ENCODE measurements at regions not wholly inside any gene's neighbourhood (a gene's known extent, or its start where the extent isn't known, plus 50 kb on each side); places are given as distances from the start of the nearest gene placed in this dataset.

GRCh38 chr7:46942574-46942973, 639.3 kb downstream of the TNS3 start:
- TF ChIP-seq, protein P1, sequence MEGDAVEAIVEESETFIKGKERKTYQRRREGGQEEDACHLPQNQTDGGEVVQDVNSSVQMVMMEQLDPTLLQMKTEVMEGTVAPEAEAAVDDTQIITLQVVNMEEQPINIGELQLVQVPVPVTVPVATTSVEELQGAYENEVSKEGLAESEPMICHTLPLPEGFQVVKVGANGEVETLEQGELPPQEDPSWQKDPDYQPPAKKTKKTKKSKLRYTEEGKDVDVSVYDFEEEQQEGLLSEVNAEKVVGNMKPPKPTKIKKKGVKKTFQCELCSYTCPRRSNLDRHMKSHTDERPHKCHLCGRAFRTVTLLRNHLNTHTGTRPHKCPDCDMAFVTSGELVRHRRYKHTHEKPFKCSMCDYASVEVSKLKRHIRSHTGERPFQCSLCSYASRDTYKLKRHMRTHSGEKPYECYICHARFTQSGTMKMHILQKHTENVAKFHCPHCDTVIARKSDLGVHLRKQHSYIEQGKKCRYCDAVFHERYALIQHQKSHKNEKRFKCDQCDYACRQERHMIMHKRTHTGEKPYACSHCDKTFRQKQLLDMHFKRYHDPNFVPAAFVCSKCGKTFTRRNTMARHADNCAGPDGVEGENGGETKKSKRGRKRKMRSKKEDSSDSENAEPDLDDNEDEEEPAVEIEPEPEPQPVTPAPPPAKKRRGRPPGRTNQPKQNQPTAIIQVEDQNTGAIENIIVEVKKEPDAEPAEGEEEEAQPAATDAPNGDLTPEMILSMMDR (IDR thresholded peaks at IDR 0.05) = no peak
- TF ChIP-seq POLR2A (IDR thresholded peaks at IDR 0.05) = no peak

All from adrenal gland (tissue), 5 donors.